UCSD-AML1 (cell line): ENCODE measurements at regions not wholly inside any gene's neighbourhood (a gene's known extent, or its start where the extent isn't known, plus 50 kb on each side); places are given as distances from the start of the nearest gene placed in this dataset.
"Not testable (repeated sequence)": the region's sequence is repeated elsewhere in the genome, so short reads cannot be mapped to it uniquely, and the experiment has no call there.

ENCODE experiments used
- DNase-seq: peaks from one replicate; lab custom pipeline; 2025; ENCODE audit not compliant: unreplicated experiment; lab: John Stamatoyannopoulos, UW

DNA sequence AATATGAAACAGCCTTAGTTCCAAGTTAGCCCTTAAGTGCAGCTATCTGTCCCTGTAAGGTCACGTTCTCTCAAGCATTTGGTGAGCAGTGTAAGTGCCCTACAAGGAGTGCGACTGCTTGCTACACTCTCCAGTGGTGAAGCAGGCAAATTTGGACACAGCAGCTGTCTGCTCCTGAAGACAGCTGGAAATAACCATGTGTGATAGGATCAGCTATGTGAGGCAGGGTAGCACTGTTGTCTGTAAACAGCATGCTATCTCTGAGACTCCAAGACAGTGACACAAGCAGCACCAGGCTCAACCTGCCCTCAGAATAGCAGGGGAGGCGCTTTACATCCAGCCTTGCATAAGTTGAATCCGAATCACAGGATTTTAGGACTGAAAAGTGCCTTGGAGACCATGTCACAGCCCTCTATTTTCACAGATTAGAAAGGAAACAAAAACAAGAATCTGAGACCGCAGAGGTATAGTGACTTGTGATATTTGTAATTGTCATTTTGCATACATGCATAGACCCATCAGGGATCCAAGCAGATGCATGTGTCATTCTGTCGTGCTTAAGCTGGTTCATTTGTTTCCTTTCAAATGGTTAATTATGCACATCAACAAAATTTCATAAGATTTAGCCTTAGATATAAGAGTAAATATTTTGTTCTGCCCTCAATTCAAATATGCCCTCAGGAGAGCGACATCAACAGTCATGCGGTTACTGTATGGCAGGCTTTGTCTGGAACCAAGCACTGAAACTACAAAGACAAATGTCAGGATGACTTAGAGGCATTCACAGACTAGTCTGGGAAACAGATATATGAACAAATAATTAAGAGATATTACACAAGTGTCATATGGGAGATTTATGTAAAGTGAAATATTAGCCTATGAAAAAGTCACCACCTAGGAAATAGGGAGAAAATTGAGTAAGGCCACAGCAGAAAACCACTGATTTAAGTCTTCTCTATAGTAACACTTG is 134.9 kb upstream of the NRIP1 start:
- peak; percentile 11 for DNase-seq

- DNase-seq = no peak
Measured at GRCh38 chr21:15203740-15204139, 138.9 kb upstream of the NRIP1 start.

GRCh38 chr21:15204140-15204969 is 139.6 kb upstream of the NRIP1 start:
- peak; percentile 14 for DNase-seq

DNA sequence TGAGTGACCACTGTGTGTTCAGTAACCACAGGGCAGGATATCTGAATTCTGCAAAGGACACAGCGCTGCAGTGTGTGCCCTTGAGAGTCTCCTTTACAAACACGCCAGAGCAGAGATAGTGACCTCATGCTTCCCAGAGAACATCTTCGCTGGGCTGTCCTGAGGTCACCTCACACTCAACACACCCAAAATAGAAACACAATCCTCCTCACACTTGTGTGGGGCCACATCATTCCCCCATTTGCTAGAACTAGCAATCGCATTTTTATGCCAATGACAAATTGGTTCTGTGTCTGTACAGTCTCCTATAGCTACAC is 140.1 kb upstream of the NRIP1 start:
- DNase-seq = no peak

DNA sequence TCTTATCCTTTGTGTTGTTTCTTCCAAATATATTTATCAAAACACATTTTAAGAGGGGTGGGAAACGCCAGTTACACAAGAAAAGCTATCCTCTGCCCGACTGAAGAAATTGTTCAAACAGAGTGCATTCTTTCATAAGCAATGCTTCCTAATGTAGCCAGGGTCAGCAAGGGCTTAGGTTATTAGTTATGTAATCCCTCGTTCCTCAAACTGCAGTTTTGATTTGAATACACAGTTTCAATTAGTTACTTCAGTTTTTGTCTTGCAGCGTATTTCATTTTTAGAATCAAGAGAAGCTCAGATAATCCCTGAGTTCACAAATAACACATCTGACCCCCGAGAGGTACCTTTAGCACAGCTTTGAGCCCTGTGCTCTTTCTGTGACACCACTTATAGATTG is 141.7 kb upstream of the NRIP1 start:
- DNase-seq = no peak

DNA sequence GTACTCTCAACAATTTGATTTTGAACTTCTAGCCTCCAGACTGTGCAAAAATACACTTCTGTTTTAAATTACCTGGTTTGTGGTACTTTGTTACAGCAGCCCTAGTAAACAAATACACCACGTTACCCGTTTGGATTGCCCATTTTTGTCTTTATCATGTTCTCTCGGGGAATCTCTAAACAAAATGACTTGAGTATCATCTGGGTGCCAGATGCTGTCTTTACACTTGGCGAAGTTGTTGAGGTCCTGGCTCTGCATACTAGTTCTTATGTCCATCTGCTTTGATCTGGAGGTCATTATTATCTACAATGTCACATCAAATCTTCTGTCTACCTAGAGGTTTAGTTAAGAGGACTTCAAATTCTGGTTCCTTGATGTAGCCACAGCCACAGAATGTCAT is 142.4 kb upstream of the NRIP1 start:
- no peak for DNase-seq

DNA sequence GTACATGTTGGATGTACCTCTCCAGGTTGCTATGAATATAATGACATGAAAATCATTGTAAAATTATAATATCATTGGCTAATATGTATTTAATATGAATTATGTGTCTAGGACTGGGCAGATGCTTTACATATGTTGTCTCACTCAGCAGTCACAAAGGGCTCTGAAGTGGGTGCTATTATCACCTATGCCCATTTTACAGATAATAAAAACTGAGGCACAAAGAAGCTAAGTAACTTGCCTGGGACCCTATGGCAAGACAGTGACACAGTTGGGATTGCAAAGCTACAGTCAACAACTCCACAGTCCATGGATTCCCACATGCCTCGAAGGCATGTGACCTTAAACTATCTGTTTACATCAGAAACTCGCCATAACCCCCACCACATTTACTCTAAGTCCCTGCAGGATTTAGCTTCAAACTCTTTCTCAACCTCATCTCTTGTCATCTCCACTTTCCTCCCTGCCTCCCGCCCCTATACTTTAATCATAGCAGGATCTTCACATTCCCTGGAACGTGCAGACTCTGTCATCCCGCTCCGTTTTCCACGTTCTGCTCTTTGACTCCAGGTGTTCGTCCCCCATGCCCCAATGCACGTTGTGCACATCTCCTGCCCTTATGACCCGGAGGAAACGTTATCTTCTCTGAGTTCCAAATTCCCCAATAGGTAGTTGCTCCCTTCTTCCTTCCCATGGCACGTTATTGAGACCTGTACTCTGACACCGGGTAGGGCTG is 143.0 kb upstream of the NRIP1 start:
- DNase-seq = no peak

- no peak for DNase-seq
Measured at GRCh38 chr21:15208786-15209185, 144.0 kb upstream of the NRIP1 start.

DNA sequence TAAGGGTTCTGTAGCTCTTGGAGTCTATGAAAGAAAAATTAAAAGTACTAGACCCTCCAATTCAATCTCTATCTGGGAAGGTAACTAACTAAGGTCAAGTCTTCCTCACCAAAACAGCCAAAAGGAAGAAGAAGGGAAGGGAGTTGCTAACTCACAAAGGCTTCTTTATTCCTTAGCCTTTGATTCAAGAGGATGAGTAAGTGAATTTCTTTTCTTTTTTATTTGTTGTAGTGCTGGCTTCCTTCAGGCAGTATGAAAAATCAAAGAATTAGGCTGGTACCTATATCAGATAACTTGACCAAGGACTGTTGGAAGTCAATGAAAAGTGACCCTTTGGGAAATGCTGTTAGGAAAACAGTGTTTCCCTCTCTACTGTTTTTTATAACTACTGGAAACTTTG is 144.4 kb upstream of the NRIP1 start:
- no peak for DNase-seq

DNA sequence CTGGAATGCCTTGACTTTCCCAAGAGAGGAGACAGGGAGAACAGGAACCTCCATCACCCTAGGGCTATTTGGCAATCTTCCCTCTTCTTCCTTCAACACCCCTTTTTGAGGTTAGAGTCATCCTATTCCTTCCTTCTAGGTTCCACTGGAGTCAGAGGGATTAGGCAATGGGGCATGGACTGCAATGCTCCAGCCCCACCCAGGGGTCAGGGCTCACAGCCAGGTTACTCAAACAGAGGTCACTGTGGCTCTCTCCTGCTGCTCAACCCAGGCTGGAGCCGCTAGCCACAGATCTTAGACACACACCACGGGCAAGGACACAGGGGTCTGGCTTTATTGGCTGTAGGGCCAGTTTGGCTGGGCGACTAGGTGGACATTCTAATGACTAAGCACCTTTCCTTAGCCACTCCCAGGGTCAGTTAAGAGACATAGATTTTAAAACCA is 145.5 kb upstream of the NRIP1 start:
- DNase-seq = peak; percentile 16

DNA sequence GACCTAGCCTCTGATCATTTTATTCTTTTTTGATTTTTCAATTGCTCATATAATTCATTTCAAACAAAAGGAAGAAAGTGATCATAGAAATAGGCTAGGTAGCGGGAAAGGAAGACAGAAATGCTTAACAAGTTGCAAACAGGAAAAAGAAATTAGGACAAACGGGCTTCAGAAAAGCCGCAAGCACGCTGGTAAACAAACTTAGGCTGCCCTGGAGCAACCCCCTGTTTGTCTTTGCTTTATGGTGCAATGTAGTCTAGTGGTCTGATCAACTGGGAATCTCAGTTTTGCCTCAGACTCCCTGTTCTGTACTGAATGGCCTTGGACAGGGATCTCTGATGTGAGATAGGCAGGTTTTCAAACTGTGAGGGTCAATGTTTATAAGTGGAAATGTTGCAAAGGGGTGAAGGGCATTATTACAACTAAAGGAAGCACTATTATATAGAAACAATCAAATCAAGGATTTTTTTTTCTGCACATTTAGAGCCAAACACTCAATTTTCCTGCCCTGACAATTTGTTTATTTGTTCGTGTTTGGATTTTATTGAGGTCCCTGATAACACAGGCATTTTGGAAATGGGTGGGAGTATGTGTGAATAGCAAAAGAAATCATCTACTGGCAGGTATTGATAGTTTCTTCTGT is 146.8 kb upstream of the NRIP1 start:
- peak; percentile 7 for DNase-seq

GRCh38 chr21:15212206-15212605 is 147.4 kb upstream of the NRIP1 start:
- DNase-seq = no peak

GRCh38 chr21:15218476-15218875 is 153.7 kb upstream of the NRIP1 start:
- not testable (repeated sequence) for DNase-seq

DNA sequence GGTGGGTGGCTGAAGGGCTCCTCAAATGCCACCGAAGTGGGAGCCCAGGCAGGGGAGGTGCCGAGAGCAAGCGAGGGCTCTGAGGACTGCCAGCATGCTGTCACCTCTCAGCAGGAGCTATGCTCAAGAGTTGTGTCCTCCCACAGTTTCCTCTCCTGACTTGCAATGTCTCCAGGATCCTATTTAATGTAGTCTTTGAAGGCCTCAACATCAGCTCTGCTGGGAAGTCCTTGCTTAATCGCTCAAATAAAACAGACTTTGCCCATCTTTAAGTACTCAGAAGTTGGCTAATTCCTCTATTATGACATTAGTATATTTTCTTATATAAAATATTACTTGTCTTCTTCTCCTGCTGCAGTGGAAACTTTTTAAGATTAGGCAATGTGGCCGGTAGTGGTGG is 154.2 kb upstream of the NRIP1 start:
- peak; percentile 8 for DNase-seq

DNA sequence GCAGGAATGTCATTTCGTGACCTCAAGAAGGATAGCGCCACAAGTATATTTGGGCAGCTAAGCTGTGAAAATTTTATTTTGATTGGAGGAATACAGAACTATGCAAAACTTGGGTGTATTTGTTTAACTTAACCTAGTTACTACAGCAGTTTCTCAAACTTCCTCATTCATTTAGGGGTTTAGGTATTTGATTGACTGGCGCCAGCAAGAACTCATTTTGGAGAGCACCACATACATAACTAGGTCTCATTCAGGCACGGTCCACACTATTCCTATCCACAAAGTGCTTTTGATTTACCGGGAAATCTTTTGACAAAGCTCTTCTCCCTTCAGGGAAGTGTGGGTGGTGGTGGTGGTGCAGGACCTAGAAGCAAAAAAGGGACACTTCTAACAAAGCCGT is 155.1 kb upstream of the NRIP1 start:
- DNase-seq = peak; percentile 10

GRCh38 chr21:15221799-15222386 is 157.1 kb upstream of the NRIP1 start:
- peak; percentile 47 for DNase-seq

- DNase-seq = no peak
Measured at GRCh38 chr21:15222707-15223106, 157.9 kb upstream of the NRIP1 start.

DNA sequence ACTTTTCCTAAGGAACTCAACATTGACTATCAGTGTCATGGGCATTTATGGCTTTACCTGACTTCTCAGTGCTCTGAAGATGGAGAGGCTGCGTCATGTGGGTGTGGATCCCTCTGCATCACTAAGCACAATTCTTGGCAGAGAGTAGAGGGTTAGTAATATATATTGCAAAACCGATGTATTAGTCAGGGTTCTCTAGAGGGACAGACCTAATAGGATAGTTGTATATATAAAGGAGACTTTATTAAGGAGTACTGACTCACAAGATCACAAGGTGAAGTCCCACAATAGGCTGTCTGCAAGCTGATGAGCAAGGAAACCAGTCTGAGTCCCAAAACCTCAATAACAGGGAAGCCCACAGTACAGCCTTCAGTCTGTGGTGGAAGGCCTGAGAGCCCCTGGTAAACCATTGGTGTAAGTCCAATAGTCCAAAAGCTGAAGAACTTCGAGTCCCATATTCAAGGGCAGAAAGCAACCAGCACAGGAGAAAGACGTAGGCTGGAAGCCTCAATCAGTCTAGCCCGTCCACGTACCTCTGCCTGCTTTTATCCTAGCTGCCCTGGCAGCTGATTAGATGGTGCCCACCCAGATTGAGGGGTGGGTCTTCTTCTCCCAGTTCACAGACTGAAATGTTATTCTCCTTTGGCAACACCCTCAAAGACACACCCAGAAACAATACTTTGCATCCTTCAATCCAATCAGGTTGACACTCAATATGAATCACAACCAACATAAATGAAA is 159.7 kb upstream of the NRIP1 start:
- no peak for DNase-seq

DNA sequence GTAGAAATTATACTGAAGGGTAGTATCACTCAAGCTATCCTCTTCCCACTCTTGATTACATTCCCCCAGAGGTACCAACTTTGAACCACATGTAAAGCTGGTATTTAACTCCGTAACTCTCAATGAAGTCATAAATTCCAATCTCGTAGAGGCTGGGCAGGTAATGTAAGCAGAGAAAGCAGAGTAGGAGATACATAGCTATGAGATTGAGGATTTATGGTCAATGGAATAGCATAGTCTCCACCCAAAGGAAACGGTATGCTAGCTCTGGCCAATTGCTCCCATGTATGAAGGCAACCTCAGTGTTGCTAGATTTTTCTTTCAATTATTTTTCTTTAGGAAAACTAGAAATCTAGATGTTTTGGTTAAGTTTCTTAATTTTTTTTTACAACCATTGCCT is 163.1 kb upstream of the NRIP1 start:
- DNase-seq = no peak

DNA sequence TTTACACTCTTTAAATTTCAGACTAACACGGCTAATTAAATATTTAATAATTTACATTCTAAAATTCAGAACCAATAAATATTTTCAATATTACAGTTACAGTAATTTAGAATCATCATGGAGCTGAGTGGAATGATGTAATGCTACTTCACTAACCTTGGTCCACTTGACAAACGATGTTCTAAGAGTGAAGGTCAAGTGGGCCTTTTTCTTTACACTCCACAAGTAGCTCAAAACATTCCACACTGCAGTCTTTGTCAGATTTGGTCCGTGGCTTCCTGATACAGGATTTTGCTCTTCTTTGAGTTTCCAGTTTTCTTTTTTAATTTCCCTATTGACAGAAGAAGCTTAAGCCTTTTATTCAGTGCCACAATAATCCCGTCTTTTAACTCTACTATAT is 164.6 kb upstream of the NRIP1 start:
- no peak for DNase-seq
